ENCODE measurements at regions not wholly inside any gene's neighbourhood (a gene's known extent, or its start where the extent isn't known, plus 50 kb on each side); places are given as distances from the start of the nearest gene placed in this dataset.

GRCh38 chr16:50434872-50435478, 66.2 kb upstream of the BRD7 start:
- no peak for DNase-seq
- Histone ChIP-seq H3K27ac (ENCODE audit: low read depth, low read length) (no peak overlapping the region), H3K23ac (ENCODE audit: low read length) (no peak overlapping the region), H2AK5ac (ENCODE audit: low read length) (no peak overlapping the region), H3K4ac (ENCODE audit: low read depth, low read length) (no peak overlapping the region), H3K79me1 (ENCODE audit: low read length) (no peaks in the 10 kb centered on the region), H3K4me1 (ENCODE audit: control insufficient read depth, low read depth, low read length) (no peaks in the 10 kb centered on the region), H3K4me3 (ENCODE audit: low read length) (no peak overlapping the region), H3K27me3 (ENCODE audit: insufficient read depth, low read length, poor library complexity) (no peaks in the 10 kb centered on the region), H3K9ac (ENCODE audit: low read length) (no peak overlapping the region), H3K18ac (ENCODE audit: low read length) (no peak overlapping the region), H3K56ac (ENCODE audit: low read length) (no peak overlapping the region), H2BK5ac (ENCODE audit: low read length) (no peak overlapping the region), H3K36me3 (ENCODE audit: control insufficient read depth, insufficient read depth, low read length) (no peaks in the 10 kb centered on the region), H2BK15ac (replicated peaks; ENCODE audit: low read depth) (no peak overlapping the region), H4K5ac (ENCODE audit: low read length) (no peak overlapping the region), H4K8ac (ENCODE audit: low read depth, low read length) (no peak overlapping the region), H2BK120ac (ENCODE audit: low read depth, low read length) (no peak overlapping the region), H3K4me2 (ENCODE audit: low read length) (no peak overlapping the region), H3K79me2 (ENCODE audit: control insufficient read depth, insufficient read depth, low read length) (no peaks in the 10 kb centered on the region)
- no CpG with 5 or more reads among the region's 7 CpGs for WGBS (ENCODE audit: extremely low coverage, insufficient coverage, low lambda C conversion rate)

- Histone ChIP-seq H2BK120ac (ENCODE audit: low read depth, low read length) (no peak overlapping the region), H2BK5ac (ENCODE audit: low read length) (no peak overlapping the region), H3K4me2 (ENCODE audit: low read length) (no peak overlapping the region), H3K56ac (ENCODE audit: low read length) (no peak overlapping the region), H3K79me1 (ENCODE audit: low read length) (no peaks in the 10 kb centered on the region), H2BK15ac (replicated peaks; ENCODE audit: low read depth) (no peak overlapping the region), H3K4me1 (ENCODE audit: control insufficient read depth, low read depth, low read length) (no peaks in the 10 kb centered on the region), H3K23ac (ENCODE audit: low read length) (no peak overlapping the region), H3K4me3 (ENCODE audit: low read length) (no peak overlapping the region), H3K27me3 (ENCODE audit: insufficient read depth, low read length, poor library complexity) (no peaks in the 10 kb centered on the region), H2AK5ac (ENCODE audit: low read length) (no peak overlapping the region), H4K5ac (ENCODE audit: low read length) (no peak overlapping the region), H4K8ac (ENCODE audit: low read depth, low read length) (no peak overlapping the region), H3K36me3 (ENCODE audit: control insufficient read depth, insufficient read depth, low read length) (no peaks in the 10 kb centered on the region), H3K27ac (ENCODE audit: low read depth, low read length) (no peak overlapping the region), H3K79me2 (ENCODE audit: control insufficient read depth, insufficient read depth, low read length) (no peaks in the 10 kb centered on the region), H3K9ac (ENCODE audit: low read length) (no peak overlapping the region), H3K18ac (ENCODE audit: low read length) (no peak overlapping the region), H3K4ac (ENCODE audit: low read depth, low read length) (no peak overlapping the region)
- no CpG with 5 or more reads among the region's 3 CpGs for WGBS (ENCODE audit: extremely low coverage, insufficient coverage, low lambda C conversion rate)
- no peak for DNase-seq
Observed at GRCh38 chr16:50430076-50430475, 61.3 kb upstream of the BRD7 start.

- Histone ChIP-seq H2BK5ac (ENCODE audit: low read length) (no peak overlapping the region), H3K23ac (ENCODE audit: low read length) (no peak overlapping the region), H2AK5ac (ENCODE audit: low read length) (no peak overlapping the region), H3K4me1 (ENCODE audit: control insufficient read depth, low read depth, low read length) (no peaks in the 10 kb centered on the region), H3K36me3 (ENCODE audit: control insufficient read depth, insufficient read depth, low read length) (no peaks in the 10 kb centered on the region), H3K27ac (ENCODE audit: low read depth, low read length) (no peak overlapping the region), H3K27me3 (ENCODE audit: insufficient read depth, low read length, poor library complexity) (no peaks in the 10 kb centered on the region), H2BK120ac (ENCODE audit: low read depth, low read length) (no peak overlapping the region), H3K4me2 (ENCODE audit: low read length) (no peak overlapping the region), H3K9ac (ENCODE audit: low read length) (no peak overlapping the region), H3K79me2 (ENCODE audit: control insufficient read depth, insufficient read depth, low read length) (no peaks in the 10 kb centered on the region), H3K4me3 (ENCODE audit: low read length) (no peak overlapping the region), H2BK15ac (replicated peaks; ENCODE audit: low read depth) (no peak overlapping the region), H3K56ac (ENCODE audit: low read length) (no peak overlapping the region), H3K4ac (ENCODE audit: low read depth, low read length) (no peak overlapping the region), H4K8ac (ENCODE audit: low read depth, low read length) (no peak overlapping the region), H3K18ac (ENCODE audit: low read length) (no peak overlapping the region), H4K5ac (ENCODE audit: low read length) (no peak overlapping the region), H3K79me1 (ENCODE audit: low read length) (no peaks in the 10 kb centered on the region)
- no peak for DNase-seq
Observed at GRCh38 chr16:50428742-50429141, 60.0 kb upstream of the BRD7 start.

- H2AK5ac ChIP-seq (ENCODE audit: low read length): no peak overlapping the region
- no peak overlapping the region for H3K18ac ChIP-seq (ENCODE audit: low read length)
- H3K23ac ChIP-seq (ENCODE audit: low read length): no peak overlapping the region
- H3K4ac ChIP-seq (ENCODE audit: low read depth, low read length): no peak overlapping the region
- no CpG with 5 or more reads among the region's 2 CpGs for WGBS (ENCODE audit: extremely low coverage, insufficient coverage, low lambda C conversion rate)
- H3K79me1 ChIP-seq (ENCODE audit: low read length): no peaks in the 10 kb centered on the region
- no peak overlapping the region for H3K56ac ChIP-seq (ENCODE audit: low read length)
- no peaks in the 10 kb centered on the region for H3K36me3 ChIP-seq (ENCODE audit: control insufficient read depth, insufficient read depth, low read length)
- no peak overlapping the region for H3K27ac ChIP-seq (ENCODE audit: low read depth, low read length)
- no peaks in the 10 kb centered on the region for H3K27me3 ChIP-seq (ENCODE audit: insufficient read depth, low read length, poor library complexity)
- no peak overlapping the region for H2BK120ac ChIP-seq (ENCODE audit: low read depth, low read length)
- no peak overlapping the region for H4K8ac ChIP-seq (ENCODE audit: low read depth, low read length)
- H3K4me1 ChIP-seq (ENCODE audit: control insufficient read depth, low read depth, low read length): no peaks in the 10 kb centered on the region
- no peaks in the 10 kb centered on the region for H3K79me2 ChIP-seq (ENCODE audit: control insufficient read depth, insufficient read depth, low read length)
- no peak overlapping the region for H2BK15ac ChIP-seq (replicated peaks; ENCODE audit: low read depth)
- no peak overlapping the region for H2BK5ac ChIP-seq (ENCODE audit: low read length)
- H3K4me2 ChIP-seq (ENCODE audit: low read length): no peak overlapping the region
- H3K4me3 ChIP-seq (ENCODE audit: low read length): no peak overlapping the region
- H3K9ac ChIP-seq (ENCODE audit: low read length): no peak overlapping the region
- peak; percentile 57 for DNase-seq
- no peak overlapping the region for H4K5ac ChIP-seq (ENCODE audit: low read length)
Observed at GRCh38 chr16:50428116-50428515, 59.3 kb upstream of the BRD7 start.

- Histone ChIP-seq H3K36me3 (ENCODE audit: control insufficient read depth, insufficient read depth, low read length) (no peaks in the 10 kb centered on the region), H3K4me3 (ENCODE audit: low read length) (no peak overlapping the region), H3K4me2 (ENCODE audit: low read length) (no peak overlapping the region), H3K4me1 (ENCODE audit: control insufficient read depth, low read depth, low read length) (no peaks in the 10 kb centered on the region), H4K5ac (ENCODE audit: low read length) (no peak overlapping the region), H3K79me2 (ENCODE audit: control insufficient read depth, insufficient read depth, low read length) (no peaks in the 10 kb centered on the region), H3K27ac (ENCODE audit: low read depth, low read length) (no peak overlapping the region), H3K79me1 (ENCODE audit: low read length) (no peaks in the 10 kb centered on the region), H4K8ac (ENCODE audit: low read depth, low read length) (no peak overlapping the region), H2BK120ac (ENCODE audit: low read depth, low read length) (no peak overlapping the region), H3K9ac (ENCODE audit: low read length) (no peak overlapping the region), H3K18ac (ENCODE audit: low read length) (no peak overlapping the region), H2BK15ac (replicated peaks; ENCODE audit: low read depth) (no peak overlapping the region), H3K23ac (ENCODE audit: low read length) (no peak overlapping the region), H3K4ac (ENCODE audit: low read depth, low read length) (no peak overlapping the region), H2BK5ac (ENCODE audit: low read length) (no peak overlapping the region), H3K56ac (ENCODE audit: low read length) (no peak overlapping the region), H3K27me3 (ENCODE audit: insufficient read depth, low read length, poor library complexity) (no peaks in the 10 kb centered on the region), H2AK5ac (ENCODE audit: low read length) (no peak overlapping the region)
- DNase-seq: no peak
- no CpG with 5 or more reads among the region's 6 CpGs for WGBS (ENCODE audit: extremely low coverage, insufficient coverage, low lambda C conversion rate)
Observed at GRCh38 chr16:50427107-50427506, 58.3 kb upstream of the BRD7 start.

- no peaks in the 10 kb centered on the region for H3K27me3 ChIP-seq (ENCODE audit: insufficient read depth, low read length, poor library complexity)
- H3K36me3 ChIP-seq (ENCODE audit: control insufficient read depth, insufficient read depth, low read length): no peaks in the 10 kb centered on the region
- H2BK15ac ChIP-seq (replicated peaks; ENCODE audit: low read depth): no peak overlapping the region
- no peak overlapping the region for H3K4me3 ChIP-seq (ENCODE audit: low read length)
- no peak overlapping the region for H3K4ac ChIP-seq (ENCODE audit: low read depth, low read length)
- DNase-seq: no peak
- H3K9ac ChIP-seq (ENCODE audit: low read length): no peak overlapping the region
- H3K18ac ChIP-seq (ENCODE audit: low read length): no peak overlapping the region
- H2AK5ac ChIP-seq (ENCODE audit: low read length): no peak overlapping the region
- H4K5ac ChIP-seq (ENCODE audit: low read length): no peak overlapping the region
- no peak overlapping the region for H3K4me2 ChIP-seq (ENCODE audit: low read length)
- H3K79me2 ChIP-seq (ENCODE audit: control insufficient read depth, insufficient read depth, low read length): no peaks in the 10 kb centered on the region
- H3K56ac ChIP-seq (ENCODE audit: low read length): no peak overlapping the region
- H3K4me1 ChIP-seq (ENCODE audit: control insufficient read depth, low read depth, low read length): no peaks in the 10 kb centered on the region
- no peak overlapping the region for H3K27ac ChIP-seq (ENCODE audit: low read depth, low read length)
- no peak overlapping the region for H2BK120ac ChIP-seq (ENCODE audit: low read depth, low read length)
- no CpG with 5 or more reads among the region's 8 CpGs for WGBS (ENCODE audit: extremely low coverage, insufficient coverage, low lambda C conversion rate)
- H2BK5ac ChIP-seq (ENCODE audit: low read length): no peak overlapping the region
- H3K79me1 ChIP-seq (ENCODE audit: low read length): no peaks in the 10 kb centered on the region
- H4K8ac ChIP-seq (ENCODE audit: low read depth, low read length): no peak overlapping the region
- no peak overlapping the region for H3K23ac ChIP-seq (ENCODE audit: low read length)
Observed at GRCh38 chr16:50425648-50426047, 56.9 kb upstream of the BRD7 start.

Measured in mesendoderm (in vitro differentiated cells).